Chondrocyte (in vitro differentiated cells): ENCODE measurements at regions not wholly inside any gene's neighbourhood (a gene's known extent, or its start where the extent isn't known, plus 50 kb on each side); places are given as distances from the start of the nearest gene placed in this dataset.

ENCODE experiments used
- DNase-seq: peaks from one replicate; pipeline ENCODE4 v3.0.0; 2021; ENCODE audit warnings: mixed read lengths, low spot score
- H3K27ac Mint-ChIP-seq: one replicate; pipeline ENCODE4 v1.8.0; 2021; ENCODE audit warnings: mild to moderate bottlenecking, moderate library complexity, mixed read lengths; ENCODE audit not compliant: unreplicated experiment
- H3K27me3 Mint-ChIP-seq: 2 replicates; pipeline ENCODE4 v1.8.0; 2021; ENCODE audit warnings: low read depth, mixed read lengths
- H3K36me3 Mint-ChIP-seq: 2 replicates; pipeline ENCODE4 v1.8.0; 2021; ENCODE audit warnings: low read depth, mixed read lengths
- H3K4me1 Mint-ChIP-seq: 2 replicates; pipeline ENCODE4 v1.8.0; 2021; ENCODE audit warnings: low read depth, mild to moderate bottlenecking, mixed read lengths
- H3K4me3 Mint-ChIP-seq: one replicate; pipeline ENCODE4 v1.8.0; 2021; ENCODE audit warnings: mild to moderate bottlenecking, moderate library complexity, mixed read lengths; ENCODE audit not compliant: unreplicated experiment
- H3K9me3 Mint-ChIP-seq: 2 replicates; pipeline ENCODE4 v1.8.0; 2021; ENCODE audit warnings: low read depth, mixed read lengths
- CTCF ChIP-seq: fragments of 200-600 bp; sonication (generic); IDR thresholded peaks from 2 replicates; pipeline ENCODE4 v1.5.0; 2021; ENCODE audit warnings: antibody characterized with exemption, mild to moderate bottlenecking, moderate library complexity

DNA sequence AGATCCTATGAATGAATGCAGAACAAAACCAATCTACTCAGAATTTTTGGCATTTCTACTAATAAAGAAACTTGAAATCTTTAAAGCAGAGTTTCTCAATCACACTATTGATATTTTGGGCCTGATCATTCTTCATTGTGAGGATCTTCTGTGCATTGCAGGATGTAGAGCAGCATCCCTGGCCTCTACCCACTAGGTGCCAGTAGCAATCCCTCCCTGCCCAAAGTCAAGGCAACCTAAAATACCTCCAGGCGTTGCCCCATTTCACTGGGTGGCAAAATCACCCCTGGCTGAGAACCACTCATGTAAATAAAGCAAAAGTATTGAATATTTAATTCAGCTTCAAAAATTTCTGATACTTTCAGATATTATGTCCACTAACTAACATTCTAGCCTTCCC lies 213.0 kb downstream of the SP3 start:
- H3K4me3 Mint-ChIP-seq, result no peak overlapping the region
- H3K9me3 Mint-ChIP-seq, result no peaks in the 10 kb centered on the region
- no peaks in the 10 kb centered on the region for H3K36me3 Mint-ChIP-seq
- peaks cover 10% of the 10 kb centered on the region for H3K4me1 Mint-ChIP-seq
- no peak overlapping the region for H3K27ac Mint-ChIP-seq
- no peak for DNase-seq
- no peaks in the 10 kb centered on the region for H3K27me3 Mint-ChIP-seq
- TF ChIP-seq CTCF, result peak; percentile 77

DNA sequence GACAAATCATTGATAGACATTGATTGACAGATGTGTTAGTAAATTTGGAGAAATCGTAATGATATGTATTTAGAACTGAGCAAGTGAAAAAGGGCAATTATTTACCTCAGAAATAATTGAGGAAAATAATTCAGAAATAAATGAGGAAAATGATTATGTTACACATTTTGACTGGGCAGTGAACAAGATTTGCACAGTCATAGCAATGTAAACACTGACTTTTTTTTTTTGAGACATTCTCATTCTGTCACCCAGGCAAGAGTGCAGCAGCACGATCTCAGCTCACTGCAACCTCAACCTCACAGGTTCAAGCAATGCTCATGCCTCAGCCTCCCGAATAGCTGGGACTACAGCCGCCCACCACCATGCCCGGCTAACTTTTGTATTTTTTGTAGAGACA lies 211.7 kb downstream of the SP3 start:
- Mint-ChIP-seq H3K4me3 (no peak overlapping the region), H3K4me1 (peaks cover 10% of the 10 kb centered on the region)

GRCh38 chr2:173754165-173754564 lies 211.0 kb downstream of the SP3 start:
- Mint-ChIP-seq H3K4me1 (peaks cover 10% of the 10 kb centered on the region), H3K27ac (no peak overlapping the region), H3K4me3 (no peak overlapping the region), H3K36me3 (no peaks in the 10 kb centered on the region), H3K27me3 (no peaks in the 10 kb centered on the region), H3K9me3 (no peaks in the 10 kb centered on the region)
- no peak for DNase-seq
- TF ChIP-seq CTCF, result no peak

More for the DNA sequence above, 211.7 kb downstream of the SP3 start:
- TF ChIP-seq CTCF, result no peak
- H3K27me3 Mint-ChIP-seq, result no peaks in the 10 kb centered on the region
- DNase-seq, result no peak
- no peak overlapping the region for H3K27ac Mint-ChIP-seq
- H3K36me3 Mint-ChIP-seq, result no peaks in the 10 kb centered on the region
- H3K9me3 Mint-ChIP-seq, result no peaks in the 10 kb centered on the region

DNA sequence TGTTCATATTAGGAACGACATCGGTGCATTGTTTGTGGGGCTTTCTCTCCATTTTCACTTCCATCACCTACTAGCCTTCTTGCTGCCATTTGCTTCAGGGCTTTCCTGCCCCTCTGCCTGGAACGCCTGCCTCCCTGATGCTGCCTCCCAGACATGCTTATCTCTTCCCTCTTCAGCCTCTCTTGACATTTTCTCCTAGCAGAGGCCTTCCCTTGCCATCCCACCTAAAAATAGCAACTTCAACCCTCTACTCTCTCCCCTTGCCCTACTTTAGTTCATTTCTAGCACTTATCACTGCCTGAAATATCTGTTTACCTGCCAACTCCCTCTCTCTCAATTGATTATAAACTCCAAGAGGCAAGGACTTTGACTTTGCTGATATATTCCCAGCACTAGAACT lies 210.3 kb downstream of the SP3 start:
- H3K27me3 Mint-ChIP-seq, result no peaks in the 10 kb centered on the region
- DNase-seq, result no peak
- no peak overlapping the region for H3K27ac Mint-ChIP-seq
- no peak for TF ChIP-seq CTCF
- H3K4me3 Mint-ChIP-seq, result no peak overlapping the region
- no peaks in the 10 kb centered on the region for H3K9me3 Mint-ChIP-seq
- no peaks in the 10 kb centered on the region for H3K36me3 Mint-ChIP-seq
- peaks cover 8% of the 10 kb centered on the region for H3K4me1 Mint-ChIP-seq

DNA sequence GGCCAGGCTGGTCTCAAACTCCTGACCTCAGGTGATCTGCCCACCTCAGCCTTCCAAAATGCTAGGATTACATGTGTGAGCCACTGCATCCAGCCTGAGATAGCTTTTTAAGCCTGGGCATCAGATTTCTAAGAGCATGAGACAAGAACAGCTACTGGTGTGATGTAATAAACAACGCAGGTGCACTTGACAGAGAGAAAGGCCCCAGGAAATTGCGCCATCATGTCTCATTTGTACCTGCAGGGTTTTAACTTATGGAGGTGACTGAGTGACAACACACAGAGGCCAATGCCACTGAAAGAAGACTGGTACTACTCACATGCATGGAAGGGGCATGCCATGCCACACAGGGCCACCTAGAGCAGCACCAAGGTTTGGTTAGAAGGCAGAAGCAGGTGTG lies 209.4 kb downstream of the SP3 start:
- H3K27me3 Mint-ChIP-seq, result no peaks in the 10 kb centered on the region

More for the DNA sequence above, 209.4 kb downstream of the SP3 start:
- no peaks in the 10 kb centered on the region for H3K36me3 Mint-ChIP-seq
- H3K4me3 Mint-ChIP-seq, result no peak overlapping the region
- no peak for DNase-seq
- peaks cover 8% of the 10 kb centered on the region for H3K4me1 Mint-ChIP-seq
- no peaks in the 10 kb centered on the region for H3K9me3 Mint-ChIP-seq
- H3K27ac Mint-ChIP-seq, result no peak overlapping the region
- TF ChIP-seq CTCF, result no peak
